Lower leg skin (tissue), 4 donors: ENCODE measurements at regions not wholly inside any gene's neighbourhood (a gene's known extent, or its start where the extent isn't known, plus 50 kb on each side); places are given as distances from the start of the nearest gene placed in this dataset.

Experiments used
- DNase-seq, 2 donors: peaks; one replicate each; pipeline ENCODE4 v3.0.0-alpha.2; 2019; ENCODE audit warnings: low spot score in 2 of 2
- H3K4me3 ChIP-seq: fragments of 200-600 bp; sonication (generic); 2 replicates; pipeline ENCODE4 v1.5.1; 2017; ENCODE audit warnings: mild to moderate bottlenecking, low read depth; ENCODE audit not compliant: poor library complexity, severe bottlenecking
- POLR2A ChIP-seq, 2 donors: fragments of 450-650 bp; IDR thresholded peaks; one replicate each; pipeline ENCODE4 v1.6.1; 2016 to 2017; ENCODE audit warnings: antibody characterized with exemption in 2 of 2, mild to moderate bottlenecking in 1 of 2, moderate library complexity in 1 of 2
- WGBS, 2 donors: methylation state at CpG; one replicate each; pipeline ENCODE4 v1.1.5; 2018; 5-methylcytosine and 5-hydroxymethylcytosine counted together
- intact Hi-C: fragments of 100-400 bp; cut with DNase I; formaldehyde crosslinking; loops from one replicate; pipeline ENCODE4 v1.15.0; 2023; ENCODE audit warnings: low total_unique reads
- TF ChIP-seq, protein P1 (sequence below), 3 donors: fragments of 450-650 bp; IDR thresholded peaks; one replicate each; pipeline ENCODE4 v1.5.1; 2016; ENCODE audit warnings: antibody characterized with exemption in 3 of 3, mild to moderate bottlenecking in 3 of 3, moderate library complexity in 2 of 3

DNA sequence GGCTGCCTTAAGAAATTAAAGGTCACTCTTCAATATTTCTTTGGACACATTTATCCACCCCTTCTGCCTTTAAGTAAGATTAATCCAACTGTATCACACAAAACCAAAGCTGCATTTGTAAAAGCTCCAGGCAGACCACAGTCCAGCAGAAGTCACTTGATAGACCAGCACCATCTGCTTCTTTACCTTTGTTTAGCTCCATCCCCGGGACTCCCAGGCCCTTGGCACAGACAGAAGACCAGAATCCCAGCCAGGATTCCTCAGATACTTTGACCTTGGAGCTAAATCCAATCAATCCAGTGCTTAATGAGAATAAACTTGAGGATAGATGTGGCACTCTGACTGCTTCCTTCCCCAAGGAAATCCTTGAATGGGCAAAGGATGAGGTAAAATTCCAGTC lies 333.1 kb upstream of the RASGEF1B start:
- TF ChIP-seq, protein P1, sequence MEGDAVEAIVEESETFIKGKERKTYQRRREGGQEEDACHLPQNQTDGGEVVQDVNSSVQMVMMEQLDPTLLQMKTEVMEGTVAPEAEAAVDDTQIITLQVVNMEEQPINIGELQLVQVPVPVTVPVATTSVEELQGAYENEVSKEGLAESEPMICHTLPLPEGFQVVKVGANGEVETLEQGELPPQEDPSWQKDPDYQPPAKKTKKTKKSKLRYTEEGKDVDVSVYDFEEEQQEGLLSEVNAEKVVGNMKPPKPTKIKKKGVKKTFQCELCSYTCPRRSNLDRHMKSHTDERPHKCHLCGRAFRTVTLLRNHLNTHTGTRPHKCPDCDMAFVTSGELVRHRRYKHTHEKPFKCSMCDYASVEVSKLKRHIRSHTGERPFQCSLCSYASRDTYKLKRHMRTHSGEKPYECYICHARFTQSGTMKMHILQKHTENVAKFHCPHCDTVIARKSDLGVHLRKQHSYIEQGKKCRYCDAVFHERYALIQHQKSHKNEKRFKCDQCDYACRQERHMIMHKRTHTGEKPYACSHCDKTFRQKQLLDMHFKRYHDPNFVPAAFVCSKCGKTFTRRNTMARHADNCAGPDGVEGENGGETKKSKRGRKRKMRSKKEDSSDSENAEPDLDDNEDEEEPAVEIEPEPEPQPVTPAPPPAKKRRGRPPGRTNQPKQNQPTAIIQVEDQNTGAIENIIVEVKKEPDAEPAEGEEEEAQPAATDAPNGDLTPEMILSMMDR (IDR thresholded peaks at IDR 0.05), result no peak
- no peak for TF ChIP-seq POLR2A (IDR thresholded peaks at IDR 0.05)
- WGBS, 2 donors, result 61 to 67% methylated on average over 1 of the region's 1 CpG
- H3K4me3 ChIP-seq, result no peak overlapping the region
- DNase-seq, result no peak
- intact Hi-C loops, result no loop called here

DNA sequence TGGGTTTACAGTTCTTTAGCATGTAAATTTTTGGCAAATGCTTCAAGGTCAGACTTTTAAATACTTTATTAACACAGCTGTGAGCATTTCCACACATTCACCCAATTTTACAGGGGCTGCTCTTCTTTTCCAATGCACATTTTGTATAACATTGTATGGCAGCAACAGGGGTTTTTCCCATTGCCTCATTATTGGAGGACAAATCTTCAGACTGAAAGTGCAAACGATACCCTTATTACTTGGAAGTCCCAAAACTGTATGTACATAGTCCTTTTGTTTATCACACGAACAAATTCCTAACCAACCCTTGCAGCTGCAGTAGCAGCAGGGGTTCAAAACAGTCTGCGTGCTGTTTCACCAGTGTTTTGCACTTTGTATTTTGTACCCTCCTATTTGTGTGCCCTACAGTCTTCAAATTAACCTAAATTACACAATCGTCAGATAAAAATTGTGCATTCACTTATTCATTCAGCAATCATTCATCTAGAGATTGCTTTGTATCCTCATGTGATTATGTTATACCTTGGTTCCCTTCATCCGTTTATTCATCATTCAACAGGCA lies 330.7 kb upstream of the RASGEF1B start:
- TF ChIP-seq POLR2A (IDR thresholded peaks at IDR 0.05), result no peak
- TF ChIP-seq, protein P1 (IDR thresholded peaks at IDR 0.05), result no peak
- DNase-seq, result no peak
- intact Hi-C loops, result no loop called here

DNA sequence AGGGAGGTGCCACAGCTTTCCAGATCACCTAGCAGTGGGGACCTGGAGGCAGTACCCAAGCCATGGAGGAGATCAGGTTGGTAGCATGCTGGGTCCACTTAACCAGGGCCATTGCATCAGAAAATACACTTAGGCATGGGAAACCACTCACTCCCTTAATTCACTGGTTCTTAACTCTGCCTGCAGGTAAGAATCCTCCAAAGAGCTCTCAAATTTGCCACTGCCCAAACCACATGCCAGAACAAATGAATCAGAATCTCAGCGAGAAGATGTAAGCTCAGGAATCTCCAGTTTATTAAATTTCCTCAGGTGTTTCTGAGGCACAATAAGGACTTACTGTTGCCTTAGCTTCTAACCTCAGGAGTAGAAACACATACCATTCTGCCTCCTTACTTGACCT lies 327.7 kb upstream of the RASGEF1B start:
- no peak for DNase-seq
- no peak overlapping the region for H3K4me3 ChIP-seq
- 79 to 89% methylated on average over 1 of the region's 1 CpG for WGBS, 2 donors
- TF ChIP-seq POLR2A (IDR thresholded peaks at IDR 0.05), result no peak
- TF ChIP-seq, protein P1 (IDR thresholded peaks at IDR 0.05), result no peak
- intact Hi-C loops, result no loop called here

More for the DNA sequence above, 330.7 kb upstream of the RASGEF1B start:
- H3K4me3 ChIP-seq, result no peak overlapping the region
- WGBS, 2 donors, result 54 to 69% methylated on average over 5 of the region's 5 CpGs

DNA sequence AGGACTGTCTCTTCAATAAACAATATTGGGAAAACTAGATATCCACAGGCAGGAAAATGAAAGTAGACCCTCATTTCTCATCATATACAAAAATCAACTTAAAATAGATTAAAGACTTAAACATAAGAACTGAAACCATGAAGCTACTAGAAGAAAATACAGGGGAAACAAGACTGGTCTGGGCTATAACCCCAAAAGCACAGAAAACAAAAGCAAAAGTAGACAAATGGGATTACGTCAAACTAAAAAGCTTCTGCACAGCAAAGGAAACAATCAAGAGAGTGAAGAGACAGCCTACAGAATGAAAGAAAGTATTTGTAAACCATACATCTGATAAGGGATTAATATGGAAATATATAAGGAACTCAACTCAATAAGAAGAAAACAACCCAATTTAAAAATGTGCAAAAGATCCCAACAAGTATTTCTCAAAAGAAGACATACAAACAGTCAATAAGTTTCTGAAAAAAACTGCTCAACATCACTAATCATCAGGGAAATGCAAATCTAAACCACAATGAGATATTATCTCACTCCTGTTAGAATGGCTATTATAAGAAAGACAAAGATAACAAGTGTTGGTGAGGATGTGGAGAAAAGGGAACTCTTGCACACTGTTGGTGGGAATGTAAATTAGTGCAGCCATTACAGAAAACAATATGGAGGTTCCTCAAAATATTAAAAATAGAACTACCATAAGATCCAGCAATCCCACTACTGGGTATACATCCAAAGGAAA lies 325.3 kb upstream of the RASGEF1B start:
- 97 to 100% methylated on average over 1 of the region's 1 CpG for WGBS, 2 donors
- DNase-seq, result no peak
- TF ChIP-seq POLR2A (IDR thresholded peaks at IDR 0.05), result no peak
- TF ChIP-seq, protein P1 (IDR thresholded peaks at IDR 0.05), result no peak
- intact Hi-C loops, result no loop called here
- no peak overlapping the region for H3K4me3 ChIP-seq

DNA sequence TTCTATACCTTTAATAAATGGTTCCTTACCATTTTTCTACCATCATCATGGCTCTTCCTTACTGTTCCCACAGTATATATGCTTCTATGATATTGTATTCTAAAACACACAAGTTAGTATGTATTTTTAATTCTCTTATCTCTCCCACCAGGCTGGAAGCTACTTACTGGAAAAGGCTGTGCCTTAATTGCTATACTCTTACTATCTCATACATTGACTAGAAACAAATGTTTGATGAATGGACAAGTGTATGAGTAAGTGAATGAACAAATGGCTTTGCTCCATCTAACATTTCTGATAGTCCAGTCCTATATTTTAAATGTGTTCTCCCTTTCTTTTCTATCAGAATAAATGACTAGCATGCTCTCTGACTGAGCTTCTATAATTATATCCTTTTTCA lies 320.8 kb upstream of the RASGEF1B start:
- DNase-seq, result no peak
- intact Hi-C loops, result no loop called here
- no peak for TF ChIP-seq POLR2A (IDR thresholded peaks at IDR 0.05)
- TF ChIP-seq, protein P1 (IDR thresholded peaks at IDR 0.05), result no peak
- no peak overlapping the region for H3K4me3 ChIP-seq
